Retinal pigment epithelial cell (primary cell): ENCODE measurements at regions not wholly inside any gene's neighbourhood (a gene's known extent, or its start where the extent isn't known, plus 50 kb on each side); places are given as distances from the start of the nearest gene placed in this dataset.

Source experiments
- DNase-seq: peaks from one replicate; pipeline ENCODE4 v3.0.0-alpha.2; 2010; ENCODE audit warnings: low read depth
- H3K4me3 ChIP-seq: 2 replicates; pipeline ENCODE4 v1.5.1; 2011; ENCODE audit warnings: mild to moderate bottlenecking, low read length, control low read depth, moderate library complexity
- TF ChIP-seq, protein P1 (sequence below): conservative IDR thresholded peaks from 2 replicates; pipeline ENCODE4 v1.5.1; 2011; ENCODE audit warnings: low read depth, low read length, control low read depth, inconsistent platforms

GRCh38 chr10:108691126-108691525 lies 1232.2 kb downstream of the XPNPEP1 start:
- DNase-seq = no peak
- no peak overlapping the region for H3K4me3 ChIP-seq
- TF ChIP-seq, protein P1, sequence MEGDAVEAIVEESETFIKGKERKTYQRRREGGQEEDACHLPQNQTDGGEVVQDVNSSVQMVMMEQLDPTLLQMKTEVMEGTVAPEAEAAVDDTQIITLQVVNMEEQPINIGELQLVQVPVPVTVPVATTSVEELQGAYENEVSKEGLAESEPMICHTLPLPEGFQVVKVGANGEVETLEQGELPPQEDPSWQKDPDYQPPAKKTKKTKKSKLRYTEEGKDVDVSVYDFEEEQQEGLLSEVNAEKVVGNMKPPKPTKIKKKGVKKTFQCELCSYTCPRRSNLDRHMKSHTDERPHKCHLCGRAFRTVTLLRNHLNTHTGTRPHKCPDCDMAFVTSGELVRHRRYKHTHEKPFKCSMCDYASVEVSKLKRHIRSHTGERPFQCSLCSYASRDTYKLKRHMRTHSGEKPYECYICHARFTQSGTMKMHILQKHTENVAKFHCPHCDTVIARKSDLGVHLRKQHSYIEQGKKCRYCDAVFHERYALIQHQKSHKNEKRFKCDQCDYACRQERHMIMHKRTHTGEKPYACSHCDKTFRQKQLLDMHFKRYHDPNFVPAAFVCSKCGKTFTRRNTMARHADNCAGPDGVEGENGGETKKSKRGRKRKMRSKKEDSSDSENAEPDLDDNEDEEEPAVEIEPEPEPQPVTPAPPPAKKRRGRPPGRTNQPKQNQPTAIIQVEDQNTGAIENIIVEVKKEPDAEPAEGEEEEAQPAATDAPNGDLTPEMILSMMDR = no peak

- TF ChIP-seq, protein P1 = no peak
- no peak for DNase-seq
- H3K4me3 ChIP-seq = no peak overlapping the region
Observed at GRCh38 chr10:108690530-108690929, 1232.8 kb downstream of the XPNPEP1 start.

GRCh38 chr10:108689891-108690290 lies 1233.4 kb downstream of the XPNPEP1 start:
- no peak overlapping the region for H3K4me3 ChIP-seq
- TF ChIP-seq, protein P1 = no peak
- DNase-seq = no peak

- no peak for DNase-seq
- no peak overlapping the region for H3K4me3 ChIP-seq
- TF ChIP-seq, protein P1 = no peak
Observed at GRCh38 chr10:108688314-108688713, 1235.0 kb downstream of the XPNPEP1 start.

GRCh38 chr10:108685863-108686531 lies 1237.3 kb downstream of the XPNPEP1 start:
- DNase-seq = no peak
- TF ChIP-seq, protein P1 = no peak

GRCh38 chr10:108684431-108684830 lies 1238.9 kb downstream of the XPNPEP1 start:
- no peak for DNase-seq
- TF ChIP-seq, protein P1 = no peak
- no peak overlapping the region for H3K4me3 ChIP-seq

More at GRCh38 chr10:108685863-108686531, 1237.3 kb downstream of the XPNPEP1 start:
- no peak overlapping the region for H3K4me3 ChIP-seq

- TF ChIP-seq, protein P1 = no peak
- DNase-seq = no peak
- no peak overlapping the region for H3K4me3 ChIP-seq
Observed at GRCh38 chr10:108673741-108674140, 1249.6 kb downstream of the XPNPEP1 start.
